HEK293T (cell line): ENCODE measurements at regions not wholly inside any gene's neighbourhood (a gene's known extent, or its start where the extent isn't known, plus 50 kb on each side); places are given as distances from the start of the nearest gene placed in this dataset.

ENCODE experiments used
- CTCF ChIA-PET: fragments of 350-600 bp; formaldehyde crosslinking; extraction: SDS; loops from one replicate; lab custom pipeline; 2021; ENCODE audit warnings: antibody characterized with exemption, inconsistent platforms; lab: Yijun Ruan, JAX
- POLR2A ChIA-PET: fragments of 350-600 bp; formaldehyde crosslinking; extraction: SDS; loops from one replicate; lab custom pipeline; 2020; ENCODE audit warnings: antibody characterized with exemption, inconsistent platforms; lab: Yijun Ruan, JAX
- DNase-seq: peaks from one replicate; pipeline ENCODE4 v3.0.0; 2012; ENCODE audit warnings: mixed read lengths; ENCODE audit errors: extremely low spot score
- ARNT ChIP-seq: fragments of 450-650 bp; IDR thresholded peaks from 2 replicates; pipeline ENCODE4 v1.6.1; 2017; ENCODE audit warnings: mild to moderate bottlenecking
- BHLHE40 ChIP-seq: fragments of 450-650 bp; IDR thresholded peaks from 2 replicates; pipeline ENCODE4 v1.6.1; 2016; ENCODE audit warnings: mild to moderate bottlenecking, moderate library complexity, borderline replicate concordance
- CTBP1 ChIP-seq: fragments of 450-650 bp; IDR thresholded peaks from 2 replicates; pipeline ENCODE4 v1.6.1; 2016; ENCODE audit warnings: borderline replicate concordance
- ELF4 ChIP-seq: fragments of 450-650 bp; IDR thresholded peaks from 2 replicates; pipeline ENCODE4 v1.6.1; 2017; ENCODE audit warnings: antibody characterized with exemption
- FOXA1 ChIP-seq: fragments of 450-650 bp; IDR thresholded peaks from 2 replicates; pipeline ENCODE4 v1.6.1; 2016; ENCODE audit warnings: mild to moderate bottlenecking
- FOXK2 ChIP-seq: fragments of 450-650 bp; IDR thresholded peaks from 2 replicates; pipeline ENCODE4 v1.6.1; 2016; ENCODE audit warnings: mild to moderate bottlenecking
- FOXM1 ChIP-seq: fragments of 450-650 bp; IDR thresholded peaks from 2 replicates; pipeline ENCODE4 v1.6.1; 2017; ENCODE audit warnings: mild to moderate bottlenecking, borderline replicate concordance
- HDGF ChIP-seq: fragments of 450-650 bp; IDR thresholded peaks from 2 replicates; pipeline ENCODE4 v1.6.1; 2017; ENCODE audit warnings: antibody characterized with exemption, borderline replicate concordance
- L3MBTL2 ChIP-seq: fragments of 450-650 bp; conservative IDR thresholded peaks from 2 replicates; pipeline ENCODE4 v1.6.1; 2016; ENCODE audit warnings: mild to moderate bottlenecking
- LEF1 ChIP-seq: fragments of 450-650 bp; IDR thresholded peaks from 2 replicates; pipeline ENCODE4 v1.6.1; 2017; ENCODE audit warnings: mild to moderate bottlenecking, borderline replicate concordance
- NFRKB ChIP-seq: fragments of 450-650 bp; IDR thresholded peaks from 2 replicates; pipeline ENCODE4 v1.6.1; 2016; ENCODE audit warnings: mild to moderate bottlenecking, moderate library complexity
- SP1 ChIP-seq: fragments of 450-650 bp; IDR thresholded peaks from 2 replicates; pipeline ENCODE4 v1.6.1; 2017
- SUZ12 ChIP-seq: fragments of 450-650 bp; IDR thresholded peaks from 2 replicates; pipeline ENCODE4 v1.6.1; 2016; ENCODE audit warnings: mild to moderate bottlenecking
- TARDBP ChIP-seq: fragments of 450-650 bp; IDR thresholded peaks from 2 replicates; pipeline ENCODE4 v1.6.1; 2016
- ZNF384 ChIP-seq: fragments of 450-650 bp; IDR thresholded peaks from 2 replicates; pipeline ENCODE4 v1.6.1; 2016
- TF ChIP-seq, protein P1 (sequence below): fragments of 450-650 bp; IDR thresholded peaks from 2 replicates; pipeline ENCODE4 v1.6.1; 2016

DNA sequence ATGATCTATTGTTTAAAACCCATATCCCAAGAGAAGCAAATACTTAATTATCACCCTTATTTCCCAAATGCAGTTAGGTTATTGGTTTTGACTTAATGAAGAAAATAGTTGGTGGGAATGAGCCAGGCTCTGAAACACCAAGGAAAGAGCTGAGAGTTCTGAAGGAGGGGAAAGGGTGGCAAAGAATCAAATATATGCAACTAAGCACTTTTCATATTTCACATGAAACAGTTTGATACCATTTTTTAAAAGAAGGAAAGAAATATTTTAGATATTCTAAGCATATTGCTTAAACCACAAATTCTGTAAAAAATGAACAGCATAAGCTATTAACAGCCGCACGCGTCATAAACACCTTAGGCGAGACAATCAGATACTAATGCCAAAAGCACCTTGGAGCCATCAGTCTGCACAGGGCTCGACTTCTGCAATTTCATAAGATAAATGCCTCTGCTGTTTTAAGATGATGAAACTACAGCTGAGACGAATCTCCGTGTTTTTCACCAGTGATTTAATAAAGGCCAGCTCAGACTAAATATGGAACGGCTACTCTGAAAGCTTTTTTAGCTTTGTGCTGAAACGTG, 371.7 kb downstream of the EN1 start:
- no peak for TF ChIP-seq FOXK2
- no peak for TF ChIP-seq L3MBTL2
- no peak for TF ChIP-seq HDGF
- TF ChIP-seq BHLHE40, result no peak
- TF ChIP-seq ELF4, result no peak
- no peak for TF ChIP-seq NFRKB
- TF ChIP-seq SP1, result no peak
- no peak for TF ChIP-seq TARDBP
- ChIA-PET CTCF (interaction anchor here (1.0 kb wide), 1 partner anchor 380 kb away, joined by 3 read pairs; no protein-coding TSS in a partner anchor), POLR2A (no interaction called here)
- DNase-seq, result no peak

DNA sequence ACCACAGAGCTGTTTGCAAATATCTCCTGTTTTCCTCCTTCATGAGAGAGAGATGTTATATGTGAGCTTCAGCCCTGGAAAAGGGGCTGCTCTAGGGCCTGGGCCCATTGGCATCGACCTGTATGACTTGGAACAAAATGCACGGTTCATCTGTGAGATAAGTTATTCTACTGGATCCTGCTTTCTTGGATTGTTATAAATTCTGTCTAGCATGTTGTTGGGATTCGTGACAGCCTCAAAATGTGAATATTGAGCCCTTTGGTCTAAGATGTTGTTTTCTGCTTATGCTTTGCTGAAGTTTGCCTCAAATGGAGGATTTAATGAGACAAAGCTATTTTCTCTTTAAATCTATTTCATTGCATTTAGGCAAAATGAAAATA, 372.9 kb downstream of the EN1 start:
- ChIA-PET POLR2A (no interaction called here), CTCF (no interaction called here)
- no peak for DNase-seq

GRCh38 chr2:118473846-118474540, 373.5 kb downstream of the EN1 start:
- POLR2A ChIA-PET, result no interaction called here
- TF ChIP-seq FOXM1 (no peak), HDGF (no peak)
- TF ChIP-seq, protein P1, sequence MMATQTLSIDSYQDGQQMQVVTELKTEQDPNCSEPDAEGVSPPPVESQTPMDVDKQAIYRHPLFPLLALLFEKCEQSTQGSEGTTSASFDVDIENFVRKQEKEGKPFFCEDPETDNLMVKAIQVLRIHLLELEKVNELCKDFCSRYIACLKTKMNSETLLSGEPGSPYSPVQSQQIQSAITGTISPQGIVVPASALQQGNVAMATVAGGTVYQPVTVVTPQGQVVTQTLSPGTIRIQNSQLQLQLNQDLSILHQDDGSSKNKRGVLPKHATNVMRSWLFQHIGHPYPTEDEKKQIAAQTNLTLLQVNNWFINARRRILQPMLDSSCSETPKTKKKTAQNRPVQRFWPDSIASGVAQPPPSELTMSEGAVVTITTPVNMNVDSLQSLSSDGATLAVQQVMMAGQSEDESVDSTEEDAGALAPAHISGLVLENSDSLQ, result no peak
- DNase-seq, result no peak
- CTCF ChIA-PET, result no interaction called here

More for the DNA sequence above, 372.9 kb downstream of the EN1 start:
- TF ChIP-seq ZNF384, result no peak
- no peak for TF ChIP-seq LEF1
- TF ChIP-seq ARNT, result no peak
- TF ChIP-seq TARDBP, result no peak
- TF ChIP-seq HDGF, result no peak
- TF ChIP-seq FOXA1, result no peak
- no peak for TF ChIP-seq BHLHE40
- TF ChIP-seq FOXM1, result no peak
- no peak for TF ChIP-seq NFRKB
- no peak for TF ChIP-seq SUZ12
- no peak for TF ChIP-seq L3MBTL2
- no peak for TF ChIP-seq FOXK2
- TF ChIP-seq, protein P1, result no peak
- TF ChIP-seq SP1, result no peak

DNA sequence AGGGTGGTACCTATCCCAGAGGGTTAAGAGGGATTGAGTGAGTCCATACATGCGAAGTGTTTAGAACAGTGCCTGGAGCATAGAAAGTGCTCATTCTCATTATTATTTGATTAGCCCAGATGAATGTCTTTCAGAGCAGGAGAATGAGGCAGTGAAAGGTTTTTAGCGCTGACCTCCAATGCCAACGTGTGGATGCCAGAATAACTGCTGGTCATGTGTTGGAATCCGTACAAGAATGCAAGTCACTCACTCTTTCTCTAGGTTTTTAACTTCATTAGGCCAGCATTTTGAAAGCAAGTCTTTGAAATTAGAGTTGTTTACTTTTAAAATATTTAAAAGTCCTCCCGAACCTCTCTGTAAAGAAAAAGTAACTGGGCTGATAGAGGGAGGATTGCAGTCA, 374.2 kb downstream of the EN1 start:
- POLR2A ChIA-PET, result no interaction called here
- TF ChIP-seq CTBP1, result no peak
- TF ChIP-seq ARNT, result no peak
- no peak for TF ChIP-seq ZNF384
- CTCF ChIA-PET, result no interaction called here
- DNase-seq, result no peak

- POLR2A ChIA-PET, result no interaction called here
- TF ChIP-seq HDGF (no peak), ELF4 (no peak), ZNF384 (no peak)
- TF ChIP-seq, protein P1, result no peak
- DNase-seq, result no peak
- CTCF ChIA-PET, result no interaction called here
Measured at GRCh38 chr2:118470297-118470696, 377.2 kb downstream of the EN1 start.

GRCh38 chr2:118469103-118469502, 378.3 kb downstream of the EN1 start:
- no peak for TF ChIP-seq SUZ12
- TF ChIP-seq SP1, result no peak
- no peak for TF ChIP-seq ZNF384
- TF ChIP-seq L3MBTL2, result no peak
- TF ChIP-seq FOXK2, result no peak
- no peak for DNase-seq
- ChIA-PET CTCF (no interaction called here), POLR2A (no interaction called here)

- no peak for DNase-seq
- CTCF ChIA-PET, result no interaction called here
- POLR2A ChIA-PET, result no interaction called here
- no peak for TF ChIP-seq NFRKB
- no peak for TF ChIP-seq ZNF384
- no peak for TF ChIP-seq ELF4
- TF ChIP-seq SUZ12, result no peak
- no peak for TF ChIP-seq HDGF
- no peak for TF ChIP-seq FOXM1
- no peak for TF ChIP-seq CTBP1
- no peak for TF ChIP-seq L3MBTL2
- TF ChIP-seq FOXK2, result no peak
- TF ChIP-seq, protein P1, result no peak
Measured at GRCh38 chr2:118464546-118465265, 376.4 kb downstream of the INSIG2 start.
